CD4-positive, alpha-beta T cell treated with Interleukin-4 for 1 hour (primary cell): ENCODE measurements at regions not wholly inside any gene's neighbourhood (a gene's known extent, or its start where the extent isn't known, plus 50 kb on each side); places are given as distances from the start of the nearest gene placed in this dataset.
A peak's percentile ranks its signal among the peaks of the same experiment; 100 is the strongest.
"Not testable (repeated sequence)": the region's sequence is repeated elsewhere in the genome, so short reads cannot be mapped to it uniquely, and the experiment has no call there.

Experiments used
- DNase-seq, 2 donors: peaks; one replicate each; pipeline ENCODE4 v3.0.0-alpha.2; 2020 to 2022

DNA sequence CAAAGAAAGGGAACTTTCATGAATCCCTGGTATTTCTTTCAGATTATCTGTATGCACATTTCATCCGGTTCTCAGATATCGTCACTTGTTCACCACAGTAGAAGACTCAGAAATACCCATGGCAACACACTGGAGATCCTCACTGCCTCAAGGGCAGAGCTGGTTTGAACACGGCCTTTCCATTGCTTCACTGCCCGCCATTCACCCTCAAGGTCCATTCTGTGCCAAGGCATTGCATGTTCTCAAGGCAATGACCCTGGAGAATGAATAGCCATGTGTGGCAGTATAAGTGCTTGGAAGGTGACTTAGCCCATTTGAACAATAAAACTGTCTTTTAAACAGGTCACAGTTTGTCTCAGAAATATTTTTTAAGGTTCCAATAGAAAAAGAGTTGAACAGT, 606.5 kb downstream of the IPMK start:
- DNase-seq, result no peak

DNA sequence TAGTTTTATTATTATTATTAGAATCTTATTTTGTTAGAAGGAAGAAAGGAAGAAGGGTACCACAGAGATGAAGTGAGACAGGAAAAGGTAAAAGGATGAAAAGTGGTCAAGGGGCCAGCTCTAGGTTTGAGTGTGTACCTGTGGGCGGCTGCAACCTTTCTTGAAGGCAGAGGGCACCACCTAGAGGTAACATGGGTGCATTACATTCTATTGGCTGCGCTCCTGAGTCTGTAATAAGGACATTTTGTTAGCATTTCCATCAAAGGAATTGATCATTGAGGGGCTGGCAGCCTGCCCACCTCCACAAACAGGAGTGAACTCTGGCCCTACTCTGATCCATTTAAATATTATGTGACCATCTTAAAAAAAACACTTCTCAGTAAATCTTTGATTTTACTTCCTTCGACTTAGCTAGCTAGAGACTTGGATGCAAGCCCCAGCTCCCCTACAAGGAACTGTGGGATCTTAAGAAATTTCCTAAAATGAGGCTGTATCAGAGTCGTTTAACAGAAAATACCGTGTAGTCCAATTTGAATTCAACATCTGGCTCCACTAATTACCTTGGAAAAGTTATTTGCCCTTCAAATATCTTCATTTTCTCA, 610.4 kb downstream of the IPMK start:
- peak in 1 of 2 donors; percentile 4 for DNase-seq

DNA sequence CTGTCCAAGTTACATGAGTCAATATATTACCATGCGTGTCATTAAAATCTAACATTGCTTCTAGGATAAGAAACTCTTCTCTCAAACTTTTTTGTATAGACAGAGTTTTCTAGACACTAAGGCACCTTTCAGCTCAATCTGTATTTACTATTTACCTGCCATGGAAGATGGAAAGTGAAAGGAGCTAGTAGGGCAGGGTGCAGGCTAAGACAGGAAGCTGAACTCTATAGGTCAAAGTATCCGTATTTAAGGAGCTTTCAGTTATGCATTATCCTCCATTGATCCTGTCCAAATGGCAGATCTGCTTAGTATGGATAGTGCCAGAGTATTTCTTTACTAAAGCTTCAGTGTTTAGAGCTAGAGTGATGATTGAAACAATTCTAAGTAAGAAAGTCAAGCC, 612.8 kb downstream of the IPMK start:
- no peak for DNase-seq

DNA sequence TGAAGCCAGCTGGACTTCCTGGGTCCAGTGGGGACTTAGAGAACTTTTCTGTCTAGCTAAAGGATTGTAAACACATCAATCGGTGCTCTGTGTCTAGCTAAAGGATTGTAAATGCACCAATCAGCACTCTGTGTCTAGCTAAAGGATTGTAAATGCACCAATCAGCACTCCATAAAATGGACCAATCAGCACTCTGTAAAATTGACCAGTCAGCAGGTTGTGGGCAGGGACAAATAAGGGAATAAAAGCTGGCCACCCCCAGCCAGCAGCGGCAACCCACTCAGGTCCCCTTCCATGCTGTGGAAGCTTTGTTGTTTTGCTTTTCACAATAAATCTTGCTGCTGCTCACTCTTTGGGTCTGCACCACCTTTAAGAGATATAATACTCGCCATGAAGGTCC, 622.6 kb downstream of the IPMK start:
- not testable (repeated sequence) for DNase-seq

DNA sequence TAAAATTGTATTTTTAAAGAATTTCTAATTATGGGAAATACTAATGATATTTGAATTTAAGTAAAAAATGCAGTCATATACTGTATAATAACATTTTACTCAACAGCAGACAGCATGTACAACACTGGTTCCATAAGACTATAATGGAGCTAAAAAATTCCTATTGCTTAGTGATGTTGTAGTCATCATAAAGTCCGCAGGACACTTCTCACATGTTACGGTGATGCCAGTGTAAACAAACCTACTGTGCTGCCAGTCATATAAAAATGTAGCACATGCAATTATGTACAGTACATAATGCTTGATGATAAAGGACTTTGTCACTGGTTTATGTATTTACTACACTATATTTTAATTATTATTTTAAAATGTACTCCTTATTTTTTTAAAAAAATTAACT, 629.3 kb downstream of the IPMK start:
- DNase-seq, result no peak

DNA sequence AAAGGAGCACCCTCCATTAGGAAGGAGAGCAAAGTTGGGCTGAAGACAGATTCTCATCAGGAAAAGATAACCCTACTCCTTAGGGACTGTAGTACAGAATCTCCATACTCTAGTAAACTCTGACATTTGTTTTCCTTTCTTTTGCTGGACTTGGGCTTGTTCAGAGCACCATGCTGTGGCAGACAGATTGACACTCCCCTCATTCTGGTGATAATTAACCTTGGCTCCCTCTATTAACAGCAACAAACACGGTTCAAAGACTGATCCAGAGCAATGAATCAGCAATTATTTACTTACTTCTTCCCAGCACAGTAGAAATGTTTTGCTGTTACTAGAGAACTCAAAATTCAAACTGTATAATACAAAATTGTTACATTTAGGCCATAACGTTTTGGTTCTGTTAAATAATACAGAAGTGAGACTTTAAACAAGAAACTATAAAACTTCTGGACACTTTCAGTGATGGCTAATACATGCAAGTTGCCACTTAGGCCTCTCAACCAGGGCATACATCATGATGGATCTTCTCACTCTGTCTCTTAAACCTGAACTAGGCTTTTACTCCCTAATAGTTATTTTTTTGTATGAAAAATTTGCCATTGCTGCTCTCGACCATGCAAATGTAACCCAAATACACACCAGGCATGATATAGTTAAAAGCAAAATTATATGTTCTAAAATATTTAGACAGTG, 639.0 kb downstream of the IPMK start:
- DNase-seq, result no peak

DNA sequence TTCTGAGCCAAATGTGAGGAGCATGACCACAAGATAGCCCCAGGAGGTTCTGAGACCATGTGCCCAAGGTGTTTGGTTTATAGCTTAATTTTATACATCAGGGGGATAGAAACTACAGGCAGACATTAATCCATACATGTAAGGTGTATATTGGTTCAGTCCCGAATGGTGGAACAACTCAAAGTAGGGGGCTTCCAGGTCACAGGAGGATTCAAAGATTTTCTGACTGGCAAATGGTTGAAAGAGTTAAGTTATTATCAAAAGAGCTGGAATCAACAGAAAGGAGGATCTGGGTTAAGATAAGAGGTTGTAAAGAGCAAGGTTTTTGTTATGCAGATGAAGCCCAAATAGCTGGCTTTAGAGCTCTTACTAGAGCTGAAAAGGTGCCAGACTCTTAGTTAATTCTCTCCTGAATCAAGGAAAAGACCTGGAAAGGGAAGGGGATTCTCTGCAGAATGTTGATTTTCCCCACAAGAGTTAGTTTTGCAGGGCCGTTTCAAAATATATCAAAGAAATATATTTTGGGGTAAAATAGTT, 640.0 kb downstream of the IPMK start:
- no peak for DNase-seq

DNA sequence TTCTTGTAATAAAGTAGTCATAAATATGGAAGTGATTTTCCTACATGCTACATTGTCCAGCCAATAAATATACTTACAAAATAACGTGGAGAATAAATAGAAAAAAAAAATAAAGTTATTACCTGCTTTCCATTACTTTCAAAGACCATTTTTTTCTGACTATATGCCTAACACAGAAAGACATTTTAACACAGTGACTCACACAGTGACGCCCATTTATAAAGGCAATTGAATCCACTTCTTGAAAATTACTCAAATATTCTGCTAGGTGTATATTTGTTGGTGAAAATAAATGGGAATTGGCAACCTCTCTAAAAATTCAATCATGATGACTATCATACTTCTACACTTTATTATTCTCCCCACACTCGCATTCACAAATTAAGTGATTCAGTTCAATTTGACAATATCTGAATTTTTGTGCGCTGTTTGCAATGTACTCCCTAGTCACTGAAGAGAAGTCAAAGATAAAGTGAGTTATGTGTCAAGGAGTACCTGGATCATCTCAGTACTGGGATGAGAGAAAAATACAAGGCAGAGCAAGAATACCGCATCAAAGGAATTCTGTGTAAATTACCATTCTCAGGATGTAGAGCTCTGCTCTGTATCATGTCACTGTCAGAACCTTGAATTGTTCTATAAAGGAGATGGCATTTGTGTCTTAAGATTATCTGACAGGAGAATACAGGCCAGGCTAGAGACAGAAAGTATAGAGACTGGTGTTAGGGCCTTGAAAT, 642.7 kb downstream of the IPMK start:
- DNase-seq, result no peak

DNA sequence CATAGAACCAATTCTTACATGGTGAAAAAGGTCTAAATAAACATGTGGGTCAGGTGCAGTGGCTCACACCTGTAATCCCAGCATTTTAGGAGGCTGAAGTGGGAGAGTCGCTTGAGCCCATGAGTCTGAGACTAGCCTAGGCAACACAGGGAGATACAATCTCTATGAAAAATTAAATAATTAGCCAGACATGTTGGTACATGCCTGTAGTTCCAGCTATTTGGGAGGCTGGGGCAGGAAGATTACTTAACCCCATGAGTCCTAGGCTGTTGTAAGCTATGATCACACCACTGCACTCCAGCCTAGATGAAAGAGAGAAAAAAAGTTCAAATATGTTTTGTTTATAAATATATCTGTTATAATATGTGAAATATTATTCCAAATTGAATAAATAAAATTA, 643.6 kb downstream of the IPMK start:
- no peak for DNase-seq

DNA sequence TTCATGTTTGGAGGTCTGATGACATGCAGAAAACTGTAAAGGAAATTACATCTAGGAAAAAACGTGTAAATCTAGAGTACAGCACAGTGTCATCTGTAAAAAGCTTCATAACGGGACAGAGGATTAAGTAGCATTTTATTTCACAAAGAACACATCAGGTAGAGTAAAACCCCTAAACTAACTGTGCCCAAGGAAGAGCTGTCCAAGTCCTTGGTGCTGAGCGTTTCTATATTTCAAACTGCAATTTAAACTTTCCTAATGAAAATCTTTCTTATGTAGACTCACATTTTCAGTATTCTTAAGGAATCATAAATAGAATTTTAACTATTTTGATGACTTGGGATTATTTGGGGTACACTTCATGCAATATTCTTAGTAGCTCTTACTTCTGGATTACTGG, 646.2 kb downstream of the IPMK start:
- no peak for DNase-seq

DNA sequence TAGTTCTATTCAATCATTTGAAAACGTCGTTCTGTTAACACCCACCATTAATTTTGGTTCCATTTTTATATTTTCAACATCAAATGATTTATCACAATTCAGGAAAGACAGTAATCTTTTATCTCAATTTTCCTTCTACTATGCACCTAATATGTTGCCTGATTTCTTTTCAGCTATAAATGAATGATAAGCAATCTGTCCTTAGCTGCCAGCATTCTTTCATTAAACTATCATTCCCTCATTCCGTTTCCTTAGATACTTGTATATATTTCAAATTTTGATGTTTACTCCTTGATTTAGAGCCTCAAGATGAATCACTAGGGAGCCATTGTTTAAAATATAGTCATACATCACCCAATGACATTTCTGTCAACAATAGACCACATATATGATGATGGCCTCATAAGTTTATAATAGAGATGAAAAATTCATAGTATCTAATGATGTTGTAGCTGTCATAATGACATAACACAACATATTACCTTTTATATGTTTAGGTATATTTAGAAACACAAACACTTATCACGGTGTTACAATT, 661.7 kb downstream of the IPMK start:
- no peak for DNase-seq

DNA sequence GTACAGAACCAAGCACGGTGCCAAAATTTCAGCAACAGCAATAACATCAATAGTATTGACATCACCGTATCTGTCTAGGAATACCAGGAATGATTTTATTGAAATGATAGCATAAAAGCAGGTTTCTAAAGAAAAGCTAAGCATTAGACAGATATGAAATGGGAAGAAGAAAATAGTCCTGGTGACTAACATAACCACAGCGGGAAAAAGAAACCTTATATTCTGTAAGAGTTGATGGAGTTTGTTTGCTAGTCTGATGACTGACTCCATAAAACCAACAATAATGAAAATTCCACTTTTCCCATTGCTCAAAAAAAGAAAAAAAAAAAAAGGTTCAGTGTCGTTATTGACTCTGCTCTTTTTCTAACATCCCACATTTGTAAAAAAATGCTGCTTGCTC, 668.3 kb downstream of the IPMK start:
- DNase-seq, result no peak

DNA sequence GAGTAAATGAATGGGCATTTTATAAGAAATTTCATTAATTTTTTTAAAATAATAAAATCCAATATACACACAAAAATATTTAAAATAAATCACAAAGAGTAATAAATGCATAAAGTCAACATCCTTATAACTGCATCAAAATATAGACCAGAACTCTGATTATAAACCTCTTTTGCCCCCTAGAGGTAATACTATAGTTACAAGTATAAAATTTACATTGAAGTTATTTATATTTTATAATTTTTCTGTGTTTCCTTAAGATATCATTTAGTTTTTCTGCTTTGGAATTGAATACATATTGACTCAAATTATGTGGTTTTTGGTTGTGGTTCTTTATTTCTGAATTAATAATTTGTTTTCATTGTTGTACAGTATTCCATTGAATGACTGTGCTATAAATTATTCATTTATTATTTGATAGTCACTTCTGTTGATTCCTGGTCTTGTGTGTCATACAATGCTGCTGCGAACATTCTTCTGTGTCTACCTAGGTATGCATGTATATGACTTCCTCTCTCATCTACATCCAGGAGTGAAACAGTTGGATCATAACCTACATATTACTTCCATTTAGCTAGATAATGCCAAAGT, 673.6 kb downstream of the IPMK start:
- DNase-seq, result no peak

DNA sequence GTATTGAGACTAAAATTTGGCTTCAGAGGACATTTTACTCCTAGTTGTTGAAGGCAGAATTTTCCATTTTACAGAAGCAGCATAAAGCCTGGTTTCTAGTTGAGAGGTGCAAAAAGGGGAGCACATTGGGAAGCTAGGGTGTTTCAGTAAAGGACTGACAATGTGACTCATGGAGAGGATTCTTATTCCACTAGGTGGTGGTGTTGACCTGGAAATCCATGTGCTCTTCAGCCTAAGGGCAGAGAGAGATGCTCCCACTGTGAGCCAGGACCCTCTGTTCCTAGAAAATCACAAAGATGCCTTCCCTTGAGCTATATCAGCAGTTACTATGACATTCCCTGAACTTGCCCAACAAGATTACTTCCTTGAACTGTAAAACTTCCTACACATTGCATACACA, 687.8 kb downstream of the IPMK start:
- DNase-seq, result no peak

DNA sequence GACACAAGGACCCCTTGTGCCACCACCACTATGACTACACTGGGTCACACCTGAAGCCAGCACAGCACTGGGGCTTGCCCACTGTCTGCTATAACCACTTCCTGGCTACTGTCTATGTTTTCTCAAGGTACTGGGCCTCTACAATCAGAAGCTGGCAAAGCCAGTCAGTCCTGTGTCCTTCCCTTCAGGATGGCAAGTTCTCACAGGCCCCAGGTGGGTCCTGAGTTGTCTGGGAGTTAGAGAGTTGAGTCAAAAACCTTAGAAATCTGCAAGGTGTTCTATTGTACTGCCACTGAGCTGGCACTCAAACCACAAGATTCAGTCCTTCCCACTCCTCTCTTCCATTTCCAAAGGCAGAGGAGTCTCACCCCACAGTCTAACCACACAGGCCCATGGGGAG, 705.5 kb downstream of the IPMK start:
- no peak for DNase-seq

DNA sequence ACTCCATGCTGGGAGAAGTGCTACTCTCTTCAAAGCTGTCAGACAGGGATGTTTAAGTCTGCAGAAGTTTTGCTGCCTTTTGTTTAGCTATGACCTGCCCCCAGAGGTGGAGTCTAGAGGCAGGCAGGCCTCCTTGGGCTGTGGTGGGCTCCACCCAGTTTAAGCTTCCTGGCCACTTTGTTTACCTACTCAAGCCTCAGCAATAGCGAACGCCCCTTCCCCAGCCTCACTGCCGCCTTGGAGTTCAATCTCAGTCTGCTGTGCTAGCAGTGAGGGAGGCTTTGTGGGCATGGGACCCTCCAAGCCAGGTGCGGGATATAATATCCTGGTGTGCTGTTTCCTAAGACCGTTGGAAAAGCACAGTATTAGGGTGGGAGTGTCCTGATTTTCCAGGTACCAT, 715.9 kb downstream of the IPMK start:
- not testable (repeated sequence) for DNase-seq

DNA sequence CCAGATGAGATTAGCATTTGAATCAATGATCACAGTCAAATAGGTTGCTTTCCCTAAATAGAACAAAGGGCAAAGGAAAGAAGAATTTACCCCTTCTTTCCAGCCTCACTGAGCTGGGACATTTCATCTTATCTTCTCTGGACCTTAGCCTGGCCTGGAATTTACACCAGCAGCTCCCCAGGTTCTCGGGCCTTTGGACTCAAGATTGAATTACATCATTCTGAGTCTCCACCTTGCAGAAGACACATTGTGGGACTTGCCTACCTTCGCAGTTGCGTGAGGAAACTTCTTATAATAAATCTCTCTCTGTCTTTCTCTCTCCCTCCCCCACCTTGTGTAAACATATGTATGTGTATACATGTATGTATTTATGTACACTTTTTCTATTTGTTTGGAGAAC, 732.4 kb downstream of the IPMK start:
- DNase-seq, result no peak

DNA sequence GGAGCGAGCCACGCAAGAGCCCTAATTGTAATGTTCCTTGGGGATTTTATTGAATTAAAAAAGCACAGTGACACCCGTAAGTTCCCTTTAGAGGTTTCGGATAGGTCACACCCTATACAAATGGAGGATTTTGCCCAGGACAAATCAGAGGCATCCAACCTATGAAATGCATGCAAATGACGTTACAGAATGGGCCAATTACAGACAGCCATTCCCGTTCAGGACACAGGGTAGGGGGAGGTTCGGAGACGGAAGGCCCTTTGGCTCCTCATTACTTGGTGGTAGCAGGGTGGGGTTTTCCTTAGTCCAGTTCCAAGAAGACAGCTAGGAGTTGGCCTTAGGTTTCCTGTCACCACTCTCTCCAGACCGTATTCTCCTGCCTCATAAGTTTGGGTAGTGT, 754.1 kb downstream of the IPMK start:
- DNase-seq, result no peak

DNA sequence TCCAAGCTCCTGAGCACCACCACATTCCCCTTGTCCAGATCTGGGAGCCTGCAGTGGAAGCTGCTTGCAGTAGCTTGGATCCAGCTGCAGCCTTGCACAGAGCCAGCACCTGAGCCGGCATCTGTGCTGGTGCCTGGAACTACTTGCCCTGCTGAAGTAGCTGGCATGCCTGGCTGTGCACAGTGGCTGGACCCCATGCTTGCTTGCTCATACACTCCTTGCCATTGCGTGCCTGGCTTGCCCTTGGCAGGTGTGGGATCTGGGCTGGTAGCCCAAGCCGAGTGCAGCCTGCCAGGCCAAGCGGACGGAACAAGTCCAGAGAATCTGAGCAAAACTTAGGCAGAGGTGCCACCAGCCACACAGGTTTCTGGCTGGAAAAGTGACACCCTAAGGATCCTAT, 759.9 kb downstream of the IPMK start:
- no peak for DNase-seq

DNA sequence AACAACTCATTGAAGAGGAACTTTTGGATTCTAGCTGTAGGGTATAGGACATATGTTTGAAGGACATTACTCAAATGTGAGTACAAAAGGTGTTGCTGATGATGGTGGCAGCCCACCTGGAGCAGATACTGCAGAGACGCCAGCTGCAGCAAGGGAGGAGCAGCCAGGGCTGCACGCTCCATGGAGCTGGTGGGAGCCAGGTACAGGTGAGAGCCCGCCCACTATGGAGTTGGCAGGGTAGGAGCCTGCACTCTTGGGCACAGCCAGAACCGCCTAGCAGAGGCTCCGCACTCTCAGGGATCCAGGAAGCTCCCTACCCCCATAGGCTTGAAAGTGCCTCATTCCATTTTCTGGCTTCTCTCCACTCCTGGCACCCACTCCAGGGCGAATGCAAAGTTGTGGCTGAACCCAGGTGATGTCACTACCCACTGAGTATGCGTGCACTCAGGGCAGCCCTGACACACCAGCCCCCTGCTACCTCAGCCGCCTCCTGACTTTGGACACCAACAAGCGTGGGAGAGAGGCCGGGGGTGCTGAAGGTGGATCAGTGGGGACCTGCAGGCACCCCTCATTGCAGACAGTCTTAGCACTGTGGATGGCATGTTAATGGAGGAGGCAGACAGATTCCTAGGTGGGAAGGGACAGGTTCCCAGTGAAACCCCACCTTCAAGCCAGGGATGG, 761.1 kb downstream of the IPMK start:
- DNase-seq, result no peak

DNA sequence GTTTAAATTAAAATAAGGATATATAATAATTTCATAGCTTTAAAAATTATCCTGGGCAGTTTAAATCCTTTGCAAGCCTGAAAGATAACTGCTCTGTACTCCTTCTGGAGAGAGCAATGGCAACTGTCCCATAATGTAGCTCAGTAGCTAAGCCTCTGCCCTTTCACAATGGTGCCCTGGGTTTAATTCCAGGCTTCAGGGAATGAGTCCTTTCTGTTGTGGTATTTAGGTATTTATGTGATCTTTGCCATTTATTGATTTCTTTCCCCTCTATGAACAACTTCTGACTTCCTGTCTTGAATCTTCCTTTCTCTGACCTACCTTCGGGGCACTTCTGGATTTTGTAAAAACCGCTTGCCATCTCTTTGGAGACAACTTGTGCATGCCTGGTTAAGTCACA, 773.2 kb downstream of the IPMK start:
- no peak for DNase-seq

DNA sequence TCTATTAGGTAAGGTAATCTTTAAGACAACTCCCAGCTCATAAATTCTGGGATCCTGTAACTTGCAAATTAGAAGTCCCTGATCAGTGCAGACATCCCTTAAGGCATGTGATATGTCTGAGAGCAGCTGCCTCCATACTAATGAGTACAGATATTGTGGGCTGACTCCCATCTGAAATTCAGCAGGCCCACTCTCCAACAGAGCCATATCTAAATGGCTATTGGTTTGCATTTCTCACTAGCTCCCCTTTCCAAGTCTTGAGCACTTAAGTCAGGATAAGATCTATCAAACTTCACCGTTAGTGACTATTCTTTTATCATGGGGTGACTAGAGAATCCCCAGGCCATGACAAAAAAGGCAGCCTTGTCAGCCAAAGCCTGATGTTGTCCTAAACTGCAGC, 785.4 kb downstream of the IPMK start:
- no peak for DNase-seq
